MM.1S (cell line): ENCODE measurements at regions not wholly inside any gene's neighbourhood (a gene's known extent, or its start where the extent isn't known, plus 50 kb on each side); places are given as distances from the start of the nearest gene placed in this dataset.

Source experiments
- CTCF ChIP-seq: fragments of 300-600 bp; sonication (generic); IDR thresholded peaks from 2 replicates; pipeline ENCODE4 v1.5.1; 2016; ENCODE audit warnings: antibody characterized with exemption, low read length, mixed read lengths
- EZH2 ChIP-seq: fragments of 300-600 bp; sonication (generic); optimal IDR thresholded peaks from 2 replicates; pipeline ENCODE3; 2017; ENCODE audit warnings: low read depth, mild to moderate bottlenecking, antibody characterized with exemption, low read length, mixed read lengths
- EZH2phosphoT487 ChIP-seq: fragments of 300-600 bp; sonication (generic); IDR thresholded peaks from 2 replicates; pipeline ENCODE4 v1.6.1; 2018; ENCODE audit warnings: antibody characterized with exemption, low read length

- no peak for TF ChIP-seq EZH2phosphoT487
- no peak for TF ChIP-seq EZH2
- TF ChIP-seq CTCF = no peak
Observed at GRCh38 chr12:67182551-67182950, 86.6 kb upstream of the CAND1 start.
